Calu3 (cell line): ENCODE measurements at regions not wholly inside any gene's neighbourhood (a gene's known extent, or its start where the extent isn't known, plus 50 kb on each side); places are given as distances from the start of the nearest gene placed in this dataset.

Experiments used
- BruUV-seq: library from RNA; stranded (reverse); fragments of 400-500 nt; replicated peaks from 2 replicates; lab custom pipeline; 2021; lab: Mats Ljungman, UMichigan
- CTCF ChIA-PET: fragments of 300-600 bp; sonication (Branson Sonifier 250); formaldehyde crosslinking; loops from one replicate; lab custom pipeline; 2022; ENCODE audit warnings: antibody characterized with exemption; lab: Charles Lee
- DNase-seq: peaks from one replicate; pipeline ENCODE4 v3.0.0; 2022
- H3K27ac Mint-ChIP-seq: one replicate; pipeline ENCODE4 v1.8.0; 2022; ENCODE audit warnings: mixed read lengths; ENCODE audit not compliant: unreplicated experiment
- H3K27me3 Mint-ChIP-seq: one replicate; pipeline ENCODE4 v1.8.0; 2022; ENCODE audit warnings: mixed read lengths; ENCODE audit not compliant: unreplicated experiment
- H3K36me3 Mint-ChIP-seq: one replicate; pipeline ENCODE4 v1.8.0; 2022; ENCODE audit warnings: mild to moderate bottlenecking, moderate library complexity, mixed read lengths; ENCODE audit not compliant: insufficient read depth, unreplicated experiment
- H3K4me1 Mint-ChIP-seq: one replicate; pipeline ENCODE4 v1.8.0; 2022; ENCODE audit warnings: mild to moderate bottlenecking, low read depth, mixed read lengths; ENCODE audit not compliant: unreplicated experiment
- H3K4me3 Mint-ChIP-seq: one replicate; pipeline ENCODE4 v1.8.0; 2022; ENCODE audit warnings: mild to moderate bottlenecking, low read depth, moderate library complexity, mixed read lengths; ENCODE audit not compliant: unreplicated experiment
- H3K9me3 Mint-ChIP-seq: one replicate; pipeline ENCODE4 v1.8.0; 2022; ENCODE audit warnings: low read depth, mixed read lengths; ENCODE audit not compliant: unreplicated experiment
- CTCF ChIP-seq: fragments of 200-600 bp; IDR thresholded peaks from one replicate; pipeline ENCODE4 v1.8.0; 2022; ENCODE audit warnings: antibody characterized with exemption; ENCODE audit not compliant: unreplicated experiment
- intact Hi-C: fragments of 100-400 bp; cut with micrococcal nuclease; formaldehyde crosslinking; loops from one replicate; pipeline ENCODE4 v1.10.0; 2022; ENCODE audit not compliant: unreplicated experiment

GRCh38 chr9:13665418-13666066 is 386.1 kb upstream of the MPDZ start:
- TF ChIP-seq CTCF = no peak
- Mint-ChIP-seq H3K4me1 (peaks cover 9% of the 10 kb centered on the region), H3K27ac (no peak overlapping the region), H3K4me3 (no peak overlapping the region), H3K36me3 (no peaks in the 10 kb centered on the region), H3K27me3 (no peaks in the 10 kb centered on the region), H3K9me3 (peaks cover 2% of the 10 kb centered on the region)
- DNase-seq = no peak
- intact Hi-C loops = no loop called here
- no TSS peak for BruUV-seq
- CTCF ChIA-PET = no interaction called here

GRCh38 chr9:13661014-13661413 is 381.5 kb upstream of the MPDZ start:
- no peak for DNase-seq
- H3K27me3 Mint-ChIP-seq = no peaks in the 10 kb centered on the region
- H3K36me3 Mint-ChIP-seq = no peaks in the 10 kb centered on the region
- TF ChIP-seq CTCF = no peak
- no peak overlapping the region for H3K27ac Mint-ChIP-seq
- intact Hi-C loops = no loop called here
- CTCF ChIA-PET = no interaction called here
- no peaks in the 10 kb centered on the region for H3K9me3 Mint-ChIP-seq
- no TSS peak for BruUV-seq
- H3K4me1 Mint-ChIP-seq = peaks cover 9% of the 10 kb centered on the region
- peak overlapping the region; percentile 29 for H3K4me3 Mint-ChIP-seq

GRCh38 chr9:13651969-13652663 is 372.6 kb upstream of the MPDZ start:
- Mint-ChIP-seq H3K36me3 (no peaks in the 10 kb centered on the region), H3K27me3 (no peaks in the 10 kb centered on the region), H3K4me3 (no peak overlapping the region), H3K9me3 (no peaks in the 10 kb centered on the region), H3K4me1 (no peaks in the 10 kb centered on the region), H3K27ac (no peak overlapping the region)
- CTCF ChIA-PET = no interaction called here
- intact Hi-C loops = no loop called here
- TF ChIP-seq CTCF = no peak
- no TSS peak for BruUV-seq
- no peak for DNase-seq

GRCh38 chr9:13651526-13651925 is 372.0 kb upstream of the MPDZ start:
- intact Hi-C loops = no loop called here
- CTCF ChIA-PET = no interaction called here
- Mint-ChIP-seq H3K4me3 (no peak overlapping the region), H3K9me3 (no peaks in the 10 kb centered on the region), H3K27ac (no peak overlapping the region), H3K27me3 (no peaks in the 10 kb centered on the region), H3K36me3 (no peaks in the 10 kb centered on the region), H3K4me1 (no peaks in the 10 kb centered on the region)
- no TSS peak for BruUV-seq
- TF ChIP-seq CTCF = no peak
- no peak for DNase-seq
